Spleen (tissue), 11 donors: ENCODE measurements at regions not wholly inside any gene's neighbourhood (a gene's known extent, or its start where the extent isn't known, plus 50 kb on each side); places are given as distances from the start of the nearest gene placed in this dataset.
A peak's percentile ranks its signal among the peaks of the same experiment; 100 is the strongest.

Experiments used
- DNase-seq: peaks from one replicate; pipeline ENCODE4 v3.0.0-alpha.2; 2020
- H3K27ac ChIP-seq, 8 donors: fragments of 200-600 bp; sonication (generic) in 7 of 8; 1 replicate in 4 of 8; 2 replicates in 4 of 8; pipeline versions ENCODE4 v1.5.0 to v1.8.0; 2016 to 2021; ENCODE audit warnings: inconsistent platforms in 4 of 8, mild to moderate bottlenecking in 4 of 8, moderate library complexity in 1 of 8
- H3K27me3 ChIP-seq, 7 donors: fragments of 200-600 bp; sonication (generic) in 6 of 7; replicated peaks in 1 of 7; 1 replicate in 4 of 7; 2 replicates in 3 of 7; pipeline versions ENCODE4 v1.5.0 to v1.8.0; 2016 to 2021; ENCODE audit warnings: inconsistent platforms in 3 of 7, mild to moderate bottlenecking in 1 of 7
- H3K36me3 ChIP-seq, 6 donors: fragments of 200-600 bp; sonication (generic) in 5 of 6; 1 replicate in 4 of 6; 2 replicates in 2 of 6; pipeline versions ENCODE4 v1.5.0 to v1.8.0; 2016 to 2021; ENCODE audit warnings: inconsistent platforms in 2 of 6
- H3K4me1 ChIP-seq, 6 donors: fragments of 200-600 bp; sonication (generic) in 5 of 6; 1 replicate in 3 of 6; 2 replicates in 3 of 6; pipeline versions ENCODE4 v1.5.0 to v1.8.0; 2016 to 2021; ENCODE audit warnings: inconsistent platforms in 3 of 6
- H3K4me3 ChIP-seq, 8 donors: fragments of 200-600 bp; sonication (generic) in 7 of 8; 1 replicate in 4 of 8; 2 replicates in 4 of 8; pipeline versions ENCODE4 v1.5.0 to v1.8.0; 2016 to 2021; ENCODE audit warnings: inconsistent platforms in 4 of 8, mild to moderate bottlenecking in 4 of 8, moderate library complexity in 2 of 8
- H3K9me3 ChIP-seq, 8 donors: fragments of 200-600 bp; sonication (generic) in 7 of 8; 1 replicate in 4 of 8; 2 replicates in 4 of 8; pipeline versions ENCODE4 v1.5.0 to v1.8.0; 2016 to 2021; ENCODE audit warnings: inconsistent platforms in 4 of 8
- CTCF ChIP-seq, 11 experiments: fragments of 200-600 bp in 7 of 11; fragments of 450-650 bp in 4 of 11; sonication (generic) in 4 of 11; IDR thresholded peaks in 8 of 11; conservative IDR thresholded peaks in 3 of 11; 1 replicate in 7 of 11; 2 replicates in 4 of 11; pipeline versions ENCODE4 v1.4.0 to v1.8.0; 2016 to 2021; ENCODE audit warnings: antibody characterized with exemption in 11 of 11, inconsistent platforms in 4 of 11, mild to moderate bottlenecking in 1 of 11
- POLR2A ChIP-seq, 3 donors: fragments of 450-650 bp; IDR thresholded peaks; one replicate each; pipeline ENCODE4 v1.5.1; 2017; ENCODE audit warnings: antibody characterized with exemption in 3 of 3, mild to moderate bottlenecking in 1 of 3
- POLR2AphosphoS5 ChIP-seq, 3 donors: sonication (generic); formaldehyde crosslinking; IDR thresholded peaks; one replicate each; pipeline ENCODE4 v1.5.1; 2017; ENCODE audit warnings: antibody characterized with exemption in 3 of 3
- WGBS, 5 donors: extraction: QIAGEN DNeasy Blood & Tissue Kit in 3 of 5; methylation state at CpG; one replicate each; pipeline versions ENCODE4 v1.1.5 to v1.1.7; 2013 to 2018; 5-methylcytosine and 5-hydroxymethylcytosine counted together
- intact Hi-C: fragments of 100-400 bp; cut with DNase I; formaldehyde crosslinking; loops from one replicate; pipeline ENCODE4 v1.15.0; 2023; ENCODE audit warnings: low total_unique reads
- donor health status: healthy with polysubstance abuse.
- donor health status: DM: no; HTN: no; CAD: no; lungs with moderate emphysema.
- donor health status: DM: no; HTN: no; CAD: no.
- donor health status: Bipolar disorder and iron deficiency.
- donor health status: healthy.
- donor health status: DM: no; HTN: no; CAD: no.
- donor health status: DM: yes; HTN: yes; CAD: no.

GRCh38 chr15:70510433-70510832 is 252.9 kb downstream of the UACA start:
- no peak overlapping the region for H3K4me3 ChIP-seq
- DNase-seq: no peak
- TF ChIP-seq CTCF (IDR thresholded peaks at IDR 0.05 in 8 of 11, conservative IDR thresholded peaks at IDR 0.05 in 3 of 11) (no peak), POLR2A (IDR thresholded peaks at IDR 0.05) (no peak), POLR2AphosphoS5 (IDR thresholded peaks at IDR 0.05) (no peak)
- peaks cover 2 to 60% (median 25%) of the 10 kb centered on the region in 6 donors for H3K4me1 ChIP-seq
- H3K36me3 ChIP-seq: no peaks in the 10 kb centered on the region
- H3K9me3 ChIP-seq: peaks cover 9 to 38% (median 30%) of the 10 kb centered on the region in 8 donors
- WGBS, 5 donors: 95 to 99% (median 97%) methylated on average over 2 of the region's 2 CpGs
- no peak overlapping the region for H3K27ac ChIP-seq
- intact Hi-C loops: no loop called here
- no peaks in the 10 kb centered on the region for H3K27me3 ChIP-seq

- DNase-seq: peak; percentile 78
- H3K4me1 ChIP-seq: peaks cover 9 to 67% (median 32%) of the 10 kb centered on the region in 6 donors
- peaks cover 9 to 38% (median 30%) of the 10 kb centered on the region in 8 donors for H3K9me3 ChIP-seq
- TF ChIP-seq POLR2AphosphoS5 (IDR thresholded peaks at IDR 0.05): no peak
- no peak for TF ChIP-seq CTCF (IDR thresholded peaks at IDR 0.05 in 8 of 11, conservative IDR thresholded peaks at IDR 0.05 in 3 of 11)
- no peak for TF ChIP-seq POLR2A (IDR thresholded peaks at IDR 0.05)
- H3K4me3 ChIP-seq: peak overlapping the region in 1 of 8 donors; percentile 48
- no peaks in the 10 kb centered on the region for H3K36me3 ChIP-seq
- WGBS, 5 donors: 79 to 97% (median 84%) methylated on average over 3 to 4 of the region's 4 CpGs
- intact Hi-C loops: no loop called here
- H3K27ac ChIP-seq: peak overlapping the region in 6 of 8 donors; percentile 58 to 86 (median 81)
- H3K27me3 ChIP-seq: no peaks in the 10 kb centered on the region
Measured at GRCh38 chr15:70509731-70510143, 253.6 kb downstream of the UACA start.

- Histone ChIP-seq H3K27ac (peak overlapping the region in 7 of 8 donors; percentile 59 to 86 (median 80)), H3K4me3 (peak overlapping the region in 1 of 8 donors; percentile 48), H3K4me1 (peaks cover 14 to 72% (median 36%) of the 10 kb centered on the region in 6 donors), H3K27me3 (no peaks in the 10 kb centered on the region), H3K9me3 (peaks cover 9 to 38% (median 30%) of the 10 kb centered on the region in 8 donors), H3K36me3 (no peaks in the 10 kb centered on the region)
- 30 to 60% (median 37%) methylated on average over 2 of the region's 2 CpGs for WGBS, 5 donors
- DNase-seq: no peak
- intact Hi-C loops: no loop called here
- TF ChIP-seq CTCF (IDR thresholded peaks at IDR 0.05 in 8 of 11, conservative IDR thresholded peaks at IDR 0.05 in 3 of 11) (no peak), POLR2A (IDR thresholded peaks at IDR 0.05) (no peak), POLR2AphosphoS5 (IDR thresholded peaks at IDR 0.05) (peak in 1 of 3 donors; percentile 51)
Measured at GRCh38 chr15:70509282-70509662, 254.1 kb downstream of the UACA start.

- H3K27me3 ChIP-seq: no peaks in the 10 kb centered on the region
- WGBS, 5 donors: 56 to 72% (median 68%) methylated on average over 5 of the region's 5 CpGs
- H3K36me3 ChIP-seq: no peaks in the 10 kb centered on the region
- peak overlapping the region in 7 of 8 donors; percentile 59 to 86 (median 80) for H3K27ac ChIP-seq
- no peak for TF ChIP-seq POLR2A (IDR thresholded peaks at IDR 0.05)
- peak; percentile 57 for DNase-seq
- intact Hi-C loops: no loop called here
- H3K9me3 ChIP-seq: peaks cover 9 to 38% (median 30%) of the 10 kb centered on the region in 8 donors
- peak overlapping the region in 1 of 8 donors; percentile 48 for H3K4me3 ChIP-seq
- H3K4me1 ChIP-seq: peaks cover 19 to 77% (median 42%) of the 10 kb centered on the region in 6 donors
Measured at GRCh38 chr15:70508561-70509281, 254.6 kb downstream of the UACA start.
